WTC11 (cell line): ENCODE measurements at regions not wholly inside any gene's neighbourhood (a gene's known extent, or its start where the extent isn't known, plus 50 kb on each side); places are given as distances from the start of the nearest gene placed in this dataset.

Experiments
- ATAC-seq: fragments of 200-7000 bp; cut with Tn5 transposase; 2 replicates; pipeline ENCODE4 v1.10.0; 2021; ENCODE audit warnings: mild to moderate bottlenecking, moderate library complexity
- CTCF ChIA-PET: fragments of 300-600 bp; sonication (Branson Sonifier 250); formaldehyde crosslinking; loops from one replicate; lab custom pipeline; 2021; ENCODE audit warnings: antibody characterized with exemption; lab: Charles Lee
- POLR2A ChIA-PET: fragments of 350-600 bp; sonication (Branson Sonifier 250); formaldehyde crosslinking; loops from one replicate; lab custom pipeline; 2021; ENCODE audit warnings: antibody characterized with exemption; lab: Charles Lee
- DNase-seq: peaks from one replicate; pipeline ENCODE4 v3.0.0; 2021; ENCODE audit warnings: low spot score
- H3K27ac Mint-ChIP-seq: 2 replicates; pipeline ENCODE4 v1.8.0; 2021; ENCODE audit warnings: mixed read lengths
- H3K27me3 Mint-ChIP-seq: 2 replicates; pipeline ENCODE4 v1.8.0; 2021; ENCODE audit warnings: low read depth, mild to moderate bottlenecking, moderate library complexity, mixed read lengths
- H3K36me3 Mint-ChIP-seq: 2 replicates; pipeline ENCODE4 v1.8.0; 2021; ENCODE audit warnings: mixed read lengths
- H3K4me1 Mint-ChIP-seq: 2 replicates; pipeline ENCODE4 v1.8.0; 2022; ENCODE audit warnings: mixed read lengths
- H3K4me3 Mint-ChIP-seq: 2 replicates; pipeline ENCODE4 v1.8.0; 2021; ENCODE audit warnings: mild to moderate bottlenecking, moderate library complexity, mixed read lengths
- H3K9me3 Mint-ChIP-seq: 2 replicates; pipeline ENCODE4 v1.8.0; 2021; ENCODE audit warnings: mixed read lengths
- ELF4 ChIP-seq: sonication (generic); formaldehyde crosslinking; IDR thresholded peaks from 2 replicates; pipeline ENCODE4 v1.8.1; 2022; ENCODE audit warnings: low read depth, mild to moderate bottlenecking, moderate library complexity, missing genetic modification reagents
- HMGA2 ChIP-seq: fragments of 250-450 bp; sonication (Bioruptor Pico); IDR thresholded peaks from 2 replicates; pipeline ENCODE4 v1.4.0; 2021; ENCODE audit warnings: mild to moderate bottlenecking, moderate library complexity
- NFE2L1 ChIP-seq: sonication (generic); formaldehyde crosslinking; IDR thresholded peaks from 2 replicates; pipeline ENCODE4 v1.8.1; 2023; ENCODE audit warnings: missing genetic modification reagents
- OVOL2 ChIP-seq: fragments of 250-450 bp; sonication (Bioruptor Pico); IDR thresholded peaks from 2 replicates; pipeline ENCODE4 v1.9.0; 2021; ENCODE audit warnings: mild to moderate bottlenecking, borderline replicate concordance
- TF ChIP-seq, protein P1 (sequence below): sonication (generic); formaldehyde crosslinking; IDR thresholded peaks from 2 replicates; pipeline ENCODE4 v1.8.1; 2023; ENCODE audit warnings: mild to moderate bottlenecking, missing genetic modification reagents
- TF ChIP-seq, protein P2 (sequence below): sonication (generic); formaldehyde crosslinking; conservative IDR thresholded peaks from 2 replicates; pipeline ENCODE4 v1.8.1; 2022; ENCODE audit warnings: mild to moderate bottlenecking, missing genetic modification reagents
- TF ChIP-seq, protein P3 (sequence below): sonication (generic); formaldehyde crosslinking; IDR thresholded peaks from 2 replicates; pipeline ENCODE4 v1.8.0; 2022; ENCODE audit warnings: mild to moderate bottlenecking, missing genetic modification reagents
- TF ChIP-seq, protein P4 (sequence below): sonication (generic); formaldehyde crosslinking; IDR thresholded peaks from 2 replicates; pipeline ENCODE4 v1.8.0; 2023; ENCODE audit warnings: missing genetic modification reagents
- TF ChIP-seq, protein P5 (sequence below): fragments of 250-450 bp; sonication (Bioruptor Pico); IDR thresholded peaks from 2 replicates; pipeline ENCODE4 v1.9.0; 2021; ENCODE audit warnings: mild to moderate bottlenecking
- TF ChIP-seq, protein P6 (sequence below): sonication (generic); formaldehyde crosslinking; IDR thresholded peaks from 2 replicates; pipeline ENCODE4 v1.8.0; 2023; ENCODE audit warnings: mild to moderate bottlenecking, missing genetic modification reagents
- TF ChIP-seq, protein P7 (sequence below): sonication (generic); formaldehyde crosslinking; IDR thresholded peaks from 2 replicates; pipeline ENCODE4 v1.8.1; 2023; ENCODE audit warnings: mild to moderate bottlenecking, missing genetic modification reagents, moderate library complexity
- TF ChIP-seq, protein P8 (sequence below): sonication (generic); formaldehyde crosslinking; IDR thresholded peaks from 2 replicates; pipeline ENCODE4 v1.8.1; 2023; ENCODE audit warnings: mild to moderate bottlenecking, moderate library complexity, missing genetic modification reagents
- TF ChIP-seq, protein P9 (sequence below): sonication (generic); formaldehyde crosslinking; IDR thresholded peaks from 2 replicates; pipeline ENCODE4 v1.8.1; 2022; ENCODE audit warnings: missing genetic modification reagents, borderline replicate concordance
- TF ChIP-seq, protein P10 (sequence below): fragments of 250-450 bp; sonication (Bioruptor Pico); IDR thresholded peaks from 2 replicates; pipeline ENCODE4 v1.8.0; 2021; ENCODE audit warnings: mild to moderate bottlenecking

DNA sequence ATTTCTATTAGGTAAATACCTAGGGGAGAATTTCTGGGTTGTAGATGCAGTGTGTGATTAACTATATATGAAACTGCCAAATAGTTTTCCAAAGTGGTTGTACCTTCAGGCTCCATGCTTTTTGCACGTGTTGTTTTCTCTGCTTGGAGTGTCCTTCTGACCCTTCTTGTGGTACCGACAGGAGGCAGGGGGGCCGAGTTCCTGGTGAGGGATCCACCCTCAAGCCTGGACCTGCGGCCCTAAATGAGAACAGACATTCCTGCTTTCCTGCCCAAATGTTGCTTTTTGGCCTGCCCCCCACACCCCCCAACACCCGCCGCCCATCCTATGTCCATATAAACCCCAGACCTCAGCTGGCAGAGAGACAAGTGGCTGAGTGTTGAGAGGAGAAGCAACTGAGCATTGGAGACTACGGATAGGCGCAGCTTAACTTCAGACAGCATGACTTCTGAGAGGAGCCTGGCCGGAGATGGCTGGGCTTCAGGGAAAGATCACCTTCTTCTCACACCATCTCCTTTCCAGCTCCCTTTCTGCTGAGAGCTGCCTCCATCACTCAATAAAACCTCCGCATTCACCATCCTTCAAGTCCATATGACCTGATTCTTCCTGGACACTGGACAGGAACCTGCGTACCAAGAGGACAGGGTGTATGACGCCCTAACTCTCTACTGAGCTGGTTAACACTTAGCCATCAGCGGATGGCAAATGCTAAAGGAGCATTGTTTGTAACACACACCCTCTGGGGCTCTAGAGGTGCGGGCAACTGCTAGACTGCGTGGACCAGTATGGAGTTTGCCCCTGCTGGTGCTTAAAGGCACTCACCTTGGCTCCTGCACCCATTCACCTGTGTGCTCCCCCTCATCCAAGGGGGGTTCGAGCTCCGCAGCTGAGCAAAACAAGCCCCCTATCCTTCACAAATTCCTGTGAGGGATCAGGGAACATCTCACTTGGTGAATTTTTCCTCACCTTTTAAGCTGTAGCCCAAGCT, 194.7 kb upstream of the FBXO33 start:
- Mint-ChIP-seq H3K4me1 (no peaks in the 10 kb centered on the region), H3K9me3 (peaks cover 14% of the 10 kb centered on the region), H3K27me3 (no peaks in the 10 kb centered on the region), H3K36me3 (0 out of 2 replicates have a peak, but pooled peaks cover 4% of the 10 kb centered on the region), H3K4me3 (no peak overlapping the region), H3K27ac (no peak overlapping the region)
- ChIA-PET POLR2A (no interaction called here), CTCF (no interaction called here)
- ATAC-seq (peak; percentile 55; the same call in 1 of the 2 replicates), DNase-seq (no peak)
- TF ChIP-seq, protein P1, sequence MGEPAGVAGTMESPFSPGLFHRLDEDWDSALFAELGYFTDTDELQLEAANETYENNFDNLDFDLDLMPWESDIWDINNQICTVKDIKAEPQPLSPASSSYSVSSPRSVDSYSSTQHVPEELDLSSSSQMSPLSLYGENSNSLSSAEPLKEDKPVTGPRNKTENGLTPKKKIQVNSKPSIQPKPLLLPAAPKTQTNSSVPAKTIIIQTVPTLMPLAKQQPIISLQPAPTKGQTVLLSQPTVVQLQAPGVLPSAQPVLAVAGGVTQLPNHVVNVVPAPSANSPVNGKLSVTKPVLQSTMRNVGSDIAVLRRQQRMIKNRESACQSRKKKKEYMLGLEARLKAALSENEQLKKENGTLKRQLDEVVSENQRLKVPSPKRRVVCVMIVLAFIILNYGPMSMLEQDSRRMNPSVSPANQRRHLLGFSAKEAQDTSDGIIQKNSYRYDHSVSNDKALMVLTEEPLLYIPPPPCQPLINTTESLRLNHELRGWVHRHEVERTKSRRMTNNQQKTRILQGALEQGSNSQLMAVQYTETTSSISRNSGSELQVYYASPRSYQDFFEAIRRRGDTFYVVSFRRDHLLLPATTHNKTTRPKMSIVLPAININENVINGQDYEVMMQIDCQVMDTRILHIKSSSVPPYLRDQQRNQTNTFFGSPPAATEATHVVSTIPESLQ (CRISPR knock-in tag) = no peak
- TF ChIP-seq HMGA2 (CRISPR knock-in tag) = no peak

DNA sequence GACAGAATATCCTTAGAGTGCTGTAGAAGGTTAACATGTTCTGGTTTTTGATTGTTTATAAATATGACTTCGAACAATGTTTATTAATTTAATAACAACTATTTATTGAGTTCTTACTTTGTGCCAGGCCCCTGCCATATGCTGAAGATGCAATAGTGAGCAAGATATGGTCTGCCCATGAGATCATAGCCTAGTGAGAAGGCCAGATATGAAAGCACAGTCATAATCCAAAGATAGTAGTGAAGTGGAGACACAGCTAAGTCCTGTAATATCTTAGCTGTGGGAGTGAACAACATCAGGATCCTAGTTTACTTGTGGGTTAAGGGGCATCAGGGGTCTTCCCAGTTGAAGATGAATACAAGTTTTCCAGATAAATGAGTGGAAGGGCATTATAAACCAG, 189.4 kb upstream of the FBXO33 start:
- Mint-ChIP-seq H3K4me3 (no peak overlapping the region), H3K36me3 (0 out of 2 replicates have a peak, but pooled peaks cover 4% of the 10 kb centered on the region), H3K9me3 (peaks cover 17% of the 10 kb centered on the region), H3K4me1 (peaks cover 2% of the 10 kb centered on the region; the same call in 1 of the 2 replicates), H3K27me3 (no peaks in the 10 kb centered on the region), H3K27ac (no peak overlapping the region)
- CTCF ChIA-PET = no interaction called here
- ATAC-seq (no peak), DNase-seq (no peak)
- TF ChIP-seq, protein P2, sequence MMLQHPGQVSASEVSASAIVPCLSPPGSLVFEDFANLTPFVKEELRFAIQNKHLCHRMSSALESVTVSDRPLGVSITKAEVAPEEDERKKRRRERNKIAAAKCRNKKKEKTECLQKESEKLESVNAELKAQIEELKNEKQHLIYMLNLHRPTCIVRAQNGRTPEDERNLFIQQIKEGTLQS (CRISPR knock-in tag) = no peak
- TF ChIP-seq, protein P3, sequence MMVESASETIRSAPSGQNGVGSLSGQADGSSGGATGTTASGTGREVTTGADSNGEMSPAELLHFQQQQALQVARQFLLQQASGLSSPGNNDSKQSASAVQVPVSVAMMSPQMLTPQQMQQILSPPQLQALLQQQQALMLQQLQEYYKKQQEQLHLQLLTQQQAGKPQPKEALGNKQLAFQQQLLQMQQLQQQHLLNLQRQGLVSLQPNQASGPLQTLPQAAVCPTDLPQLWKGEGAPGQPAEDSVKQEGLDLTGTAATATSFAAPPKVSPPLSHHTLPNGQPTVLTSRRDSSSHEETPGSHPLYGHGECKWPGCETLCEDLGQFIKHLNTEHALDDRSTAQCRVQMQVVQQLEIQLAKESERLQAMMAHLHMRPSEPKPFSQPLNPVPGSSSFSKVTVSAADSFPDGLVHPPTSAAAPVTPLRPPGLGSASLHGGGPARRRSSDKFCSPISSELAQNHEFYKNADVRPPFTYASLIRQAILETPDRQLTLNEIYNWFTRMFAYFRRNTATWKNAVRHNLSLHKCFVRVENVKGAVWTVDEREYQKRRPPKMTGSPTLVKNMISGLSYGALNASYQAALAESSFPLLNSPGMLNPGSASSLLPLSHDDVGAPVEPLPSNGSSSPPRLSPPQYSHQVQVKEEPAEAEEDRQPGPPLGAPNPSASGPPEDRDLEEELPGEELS (CRISPR knock-in tag) = no peak
- POLR2A ChIA-PET = no interaction called here

DNA sequence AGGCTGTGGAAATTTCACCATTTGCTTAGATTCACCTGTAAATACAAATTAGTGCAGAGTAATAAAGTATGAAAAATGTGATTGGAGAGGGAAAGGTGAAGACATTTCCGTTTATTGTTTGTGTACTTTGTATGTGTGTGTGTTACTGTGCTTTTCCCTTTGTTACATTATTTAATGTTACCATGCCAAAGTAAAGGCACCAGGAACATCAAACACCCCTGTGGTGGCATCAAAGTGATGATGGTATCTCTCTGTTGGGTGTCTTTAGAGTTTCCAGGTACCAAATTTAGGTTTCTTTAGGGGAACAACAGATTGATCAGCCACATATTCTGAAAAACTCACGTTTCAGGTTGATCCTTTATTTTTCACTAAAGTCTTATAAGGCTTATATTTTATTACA, 189.0 kb upstream of the FBXO33 start:
- POLR2A ChIA-PET = no interaction called here
- no peak for DNase-seq
- peaks cover 5% of the 10 kb centered on the region; the same call in 1 of the 2 replicates for H3K4me1 Mint-ChIP-seq
- H3K4me3 Mint-ChIP-seq = no peak overlapping the region
- H3K27ac Mint-ChIP-seq = no peak overlapping the region
- H3K36me3 Mint-ChIP-seq = 0 out of 2 replicates have a peak, but pooled peaks cover 4% of the 10 kb centered on the region
- H3K9me3 Mint-ChIP-seq = peaks cover 17% of the 10 kb centered on the region
- CTCF ChIA-PET = no interaction called here
- ATAC-seq = no peak
- no peaks in the 10 kb centered on the region for H3K27me3 Mint-ChIP-seq
- TF ChIP-seq, protein P4, sequence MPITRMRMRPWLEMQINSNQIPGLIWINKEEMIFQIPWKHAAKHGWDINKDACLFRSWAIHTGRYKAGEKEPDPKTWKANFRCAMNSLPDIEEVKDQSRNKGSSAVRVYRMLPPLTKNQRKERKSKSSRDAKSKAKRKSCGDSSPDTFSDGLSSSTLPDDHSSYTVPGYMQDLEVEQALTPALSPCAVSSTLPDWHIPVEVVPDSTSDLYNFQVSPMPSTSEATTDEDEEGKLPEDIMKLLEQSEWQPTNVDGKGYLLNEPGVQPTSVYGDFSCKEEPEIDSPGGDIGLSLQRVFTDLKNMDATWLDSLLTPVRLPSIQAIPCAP = no peak
- TF ChIP-seq NFE2L1 (CRISPR knock-in tag) (no peak), ELF4 (CRISPR knock-in tag) (no peak), OVOL2 (CRISPR knock-in tag) (no peak)
- TF ChIP-seq, protein P5, sequence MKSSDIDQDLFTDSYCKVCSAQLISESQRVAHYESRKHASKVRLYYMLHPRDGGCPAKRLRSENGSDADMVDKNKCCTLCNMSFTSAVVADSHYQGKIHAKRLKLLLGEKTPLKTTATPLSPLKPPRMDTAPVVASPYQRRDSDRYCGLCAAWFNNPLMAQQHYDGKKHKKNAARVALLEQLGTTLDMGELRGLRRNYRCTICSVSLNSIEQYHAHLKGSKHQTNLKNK (CRISPR knock-in tag) = no peak
- TF ChIP-seq, protein P6, sequence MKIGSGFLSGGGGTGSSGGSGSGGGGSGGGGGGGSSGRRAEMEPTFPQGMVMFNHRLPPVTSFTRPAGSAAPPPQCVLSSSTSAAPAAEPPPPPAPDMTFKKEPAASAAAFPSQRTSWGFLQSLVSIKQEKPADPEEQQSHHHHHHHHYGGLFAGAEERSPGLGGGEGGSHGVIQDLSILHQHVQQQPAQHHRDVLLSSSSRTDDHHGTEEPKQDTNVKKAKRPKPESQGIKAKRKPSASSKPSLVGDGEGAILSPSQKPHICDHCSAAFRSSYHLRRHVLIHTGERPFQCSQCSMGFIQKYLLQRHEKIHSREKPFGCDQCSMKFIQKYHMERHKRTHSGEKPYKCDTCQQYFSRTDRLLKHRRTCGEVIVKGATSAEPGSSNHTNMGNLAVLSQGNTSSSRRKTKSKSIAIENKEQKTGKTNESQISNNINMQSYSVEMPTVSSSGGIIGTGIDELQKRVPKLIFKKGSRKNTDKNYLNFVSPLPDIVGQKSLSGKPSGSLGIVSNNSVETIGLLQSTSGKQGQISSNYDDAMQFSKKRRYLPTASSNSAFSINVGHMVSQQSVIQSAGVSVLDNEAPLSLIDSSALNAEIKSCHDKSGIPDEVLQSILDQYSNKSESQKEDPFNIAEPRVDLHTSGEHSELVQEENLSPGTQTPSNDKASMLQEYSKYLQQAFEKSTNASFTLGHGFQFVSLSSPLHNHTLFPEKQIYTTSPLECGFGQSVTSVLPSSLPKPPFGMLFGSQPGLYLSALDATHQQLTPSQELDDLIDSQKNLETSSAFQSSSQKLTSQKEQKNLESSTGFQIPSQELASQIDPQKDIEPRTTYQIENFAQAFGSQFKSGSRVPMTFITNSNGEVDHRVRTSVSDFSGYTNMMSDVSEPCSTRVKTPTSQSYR (CRISPR knock-in tag) = no peak
- TF ChIP-seq, protein P7, sequence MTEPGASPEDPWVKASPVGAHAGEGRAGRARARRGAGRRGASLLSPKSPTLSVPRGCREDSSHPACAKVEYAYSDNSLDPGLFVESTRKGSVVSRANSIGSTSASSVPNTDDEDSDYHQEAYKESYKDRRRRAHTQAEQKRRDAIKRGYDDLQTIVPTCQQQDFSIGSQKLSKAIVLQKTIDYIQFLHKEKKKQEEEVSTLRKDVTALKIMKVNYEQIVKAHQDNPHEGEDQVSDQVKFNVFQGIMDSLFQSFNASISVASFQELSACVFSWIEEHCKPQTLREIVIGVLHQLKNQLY (CRISPR knock-in tag) = no peak
- TF ChIP-seq, protein P8, sequence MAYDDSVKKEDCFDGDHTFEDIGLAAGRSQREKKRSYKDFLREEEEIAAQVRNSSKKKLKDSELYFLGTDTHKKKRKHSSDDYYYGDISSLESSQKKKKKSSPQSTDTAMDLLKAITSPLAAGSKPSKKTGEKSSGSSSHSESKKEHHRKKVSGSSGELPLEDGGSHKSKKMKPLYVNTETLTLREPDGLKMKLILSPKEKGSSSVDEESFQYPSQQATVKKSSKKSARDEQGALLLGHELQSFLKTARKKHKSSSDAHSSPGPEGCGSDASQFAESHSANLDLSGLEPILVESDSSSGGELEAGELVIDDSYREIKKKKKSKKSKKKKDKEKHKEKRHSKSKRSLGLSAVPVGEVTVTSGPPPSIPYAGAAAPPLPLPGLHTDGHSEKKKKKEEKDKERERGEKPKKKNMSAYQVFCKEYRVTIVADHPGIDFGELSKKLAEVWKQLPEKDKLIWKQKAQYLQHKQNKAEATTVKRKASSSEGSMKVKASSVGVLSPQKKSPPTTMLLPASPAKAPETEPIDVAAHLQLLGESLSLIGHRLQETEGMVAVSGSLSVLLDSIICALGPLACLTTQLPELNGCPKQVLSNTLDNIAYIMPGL (CRISPR knock-in tag) = no peak
- TF ChIP-seq, protein P9, sequence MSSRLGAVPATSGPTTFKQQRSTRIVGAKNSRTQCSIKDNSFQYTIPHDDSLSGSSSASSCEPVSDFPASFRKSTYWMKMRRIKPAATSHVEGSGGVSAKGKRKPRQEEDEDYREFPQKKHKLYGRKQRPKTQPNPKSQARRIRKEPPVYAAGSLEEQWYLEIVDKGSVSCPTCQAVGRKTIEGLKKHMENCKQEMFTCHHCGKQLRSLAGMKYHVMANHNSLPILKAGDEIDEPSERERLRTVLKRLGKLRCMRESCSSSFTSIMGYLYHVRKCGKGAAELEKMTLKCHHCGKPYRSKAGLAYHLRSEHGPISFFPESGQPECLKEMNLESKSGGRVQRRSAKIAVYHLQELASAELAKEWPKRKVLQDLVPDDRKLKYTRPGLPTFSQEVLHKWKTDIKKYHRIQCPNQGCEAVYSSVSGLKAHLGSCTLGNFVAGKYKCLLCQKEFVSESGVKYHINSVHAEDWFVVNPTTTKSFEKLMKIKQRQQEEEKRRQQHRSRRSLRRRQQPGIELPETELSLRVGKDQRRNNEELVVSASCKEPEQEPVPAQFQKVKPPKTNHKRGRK (CRISPR knock-in tag) = no peak
- TF ChIP-seq, protein P10, sequence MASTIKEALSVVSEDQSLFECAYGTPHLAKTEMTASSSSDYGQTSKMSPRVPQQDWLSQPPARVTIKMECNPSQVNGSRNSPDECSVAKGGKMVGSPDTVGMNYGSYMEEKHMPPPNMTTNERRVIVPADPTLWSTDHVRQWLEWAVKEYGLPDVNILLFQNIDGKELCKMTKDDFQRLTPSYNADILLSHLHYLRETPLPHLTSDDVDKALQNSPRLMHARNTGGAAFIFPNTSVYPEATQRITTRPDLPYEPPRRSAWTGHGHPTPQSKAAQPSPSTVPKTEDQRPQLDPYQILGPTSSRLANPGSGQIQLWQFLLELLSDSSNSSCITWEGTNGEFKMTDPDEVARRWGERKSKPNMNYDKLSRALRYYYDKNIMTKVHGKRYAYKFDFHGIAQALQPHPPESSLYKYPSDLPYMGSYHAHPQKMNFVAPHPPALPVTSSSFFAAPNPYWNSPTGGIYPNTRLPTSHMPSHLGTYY (CRISPR knock-in tag) = no peak
